GM23338 (cell line): ENCODE measurements at regions not wholly inside any gene's neighbourhood (a gene's known extent, or its start where the extent isn't known, plus 50 kb on each side); places are given as distances from the start of the nearest gene placed in this dataset.
A peak's percentile ranks its signal among the peaks of the same experiment; 100 is the strongest.

Experiments used
- ATAC-seq: fragments of 200-7000 bp; cut with Tn5 transposase; 3 replicates; pipeline ENCODE4 v1.9.1; 2020
- DNase-seq: peaks from one replicate; pipeline ENCODE4 v3.0.0-alpha.2; 2015; ENCODE audit warnings: low spot score
- H2AFZ ChIP-seq: fragments of 200-600 bp; sonication (generic); 2 replicates; pipeline ENCODE4 v1.8.0; 2016; ENCODE audit warnings: antibody characterized with exemption, mild to moderate bottlenecking, moderate library complexity
- H3F3A ChIP-seq: fragments of 200-600 bp; sonication (generic); replicated peaks from 2 replicates; pipeline ENCODE4 v1.8.0; 2017; ENCODE audit warnings: antibody characterized with exemption, mixed run types, low read depth
- H3K27ac ChIP-seq: fragments of 200-600 bp; sonication (generic); 2 replicates; pipeline ENCODE4 v1.6.1; 2016; ENCODE audit warnings: low read depth
- H3K27me3 ChIP-seq: fragments of 200-600 bp; sonication (generic); 2 replicates; pipeline ENCODE4 v1.8.0; 2016; ENCODE audit warnings: mild to moderate bottlenecking, mixed run types, moderate library complexity; ENCODE audit not compliant: insufficient read depth
- H3K36me3 ChIP-seq: fragments of 200-600 bp; sonication (generic); 2 replicates; pipeline ENCODE4 v1.8.0; 2016; ENCODE audit warnings: mild to moderate bottlenecking; ENCODE audit not compliant: insufficient read depth
- H3K4me1 ChIP-seq: fragments of 200-600 bp; sonication (generic); 2 replicates; pipeline ENCODE4 v1.8.0; 2016; ENCODE audit warnings: mild to moderate bottlenecking, moderate library complexity; ENCODE audit not compliant: insufficient read depth
- H3K4me2 ChIP-seq: fragments of 200-600 bp; sonication (generic); 2 replicates; pipeline ENCODE4 v1.7.1; 2017; ENCODE audit warnings: mixed run types
- H3K4me3 ChIP-seq: fragments of 200-600 bp; sonication (generic); 2 replicates; pipeline ENCODE4 v1.6.1; 2016; ENCODE audit warnings: mixed run types
- H3K79me2 ChIP-seq: fragments of 200-600 bp; sonication (generic); replicated peaks from 2 replicates; pipeline ENCODE4 v1.8.0; 2017; ENCODE audit warnings: mild to moderate bottlenecking; ENCODE audit not compliant: insufficient read depth
- H3K9me2 ChIP-seq: fragments of 200-600 bp; sonication (generic); 2 replicates; pipeline ENCODE4 v1.8.0; 2017; ENCODE audit not compliant: insufficient read depth
- H4K20me1 ChIP-seq: fragments of 200-600 bp; sonication (generic); replicated peaks from 2 replicates; pipeline ENCODE4 v1.8.0; 2017; ENCODE audit warnings: mild to moderate bottlenecking; ENCODE audit not compliant: insufficient read depth
- H3K27ac Mint-ChIP-seq: 2 replicates; pipeline ENCODE4 v1.8.0; 2020; ENCODE audit warnings: inconsistent platforms, mild to moderate bottlenecking, moderate library complexity, mixed read lengths
- H3K27me3 Mint-ChIP-seq: 3 replicates; pipeline ENCODE4 v1.8.0; 2022; ENCODE audit warnings: low read depth, mild to moderate bottlenecking, moderate library complexity, mixed read lengths, inconsistent platforms; ENCODE audit not compliant: insufficient read depth, poor library complexity
- H3K36me3 Mint-ChIP-seq: 3 replicates; pipeline ENCODE4 v1.8.0; 2021; ENCODE audit warnings: low read depth, mild to moderate bottlenecking, inconsistent platforms, moderate library complexity, mixed read lengths
- H3K4me1 Mint-ChIP-seq: 3 replicates; pipeline ENCODE4 v1.8.0; 2020; ENCODE audit warnings: mild to moderate bottlenecking, inconsistent platforms, mixed read lengths
- H3K4me3 Mint-ChIP-seq: 3 replicates; pipeline ENCODE4 v1.8.0; 2021; ENCODE audit warnings: moderate library complexity, mild to moderate bottlenecking, inconsistent platforms, mixed read lengths
- H3K9me3 Mint-ChIP-seq: 3 replicates; pipeline ENCODE4 v1.8.0; 2020; ENCODE audit warnings: moderate library complexity, mild to moderate bottlenecking, inconsistent platforms, mixed read lengths
- CREB1 ChIP-seq: fragments of 250-450 bp; sonication (Bioruptor Pico); IDR thresholded peaks from 2 replicates; pipeline ENCODE4 v1.5.0; 2020; ENCODE audit warnings: low read depth, mild to moderate bottlenecking, moderate library complexity
- ETS1 ChIP-seq: IDR thresholded peaks from 2 replicates; pipeline ENCODE4 v1.6.1; 2016; ENCODE audit warnings: antibody characterized with exemption
- EZH2 ChIP-seq: fragments of 200-600 bp; sonication (generic); IDR thresholded peaks from one replicate; pipeline ENCODE4 v1.8.0; 2017; ENCODE audit warnings: antibody characterized with exemption, mild to moderate bottlenecking, low read depth; ENCODE audit not compliant: unreplicated experiment
- EZH2phosphoT487 ChIP-seq: fragments of 200-600 bp; sonication (generic); IDR thresholded peaks from one replicate; pipeline ENCODE4 v1.8.1; 2018; ENCODE audit warnings: antibody characterized with exemption; ENCODE audit not compliant: unreplicated experiment
- NANOG ChIP-seq: IDR thresholded peaks from 2 replicates; pipeline ENCODE4 v1.6.1; 2016; ENCODE audit warnings: antibody characterized with exemption, borderline replicate concordance
- REST ChIP-seq: IDR thresholded peaks from one replicate; pipeline ENCODE4 v1.6.1; 2018; ENCODE audit warnings: antibody characterized with exemption; ENCODE audit not compliant: unreplicated experiment
- STAT1 ChIP-seq: IDR thresholded peaks from one replicate; pipeline ENCODE4 v1.6.1; 2016; ENCODE audit warnings: antibody characterized with exemption; ENCODE audit not compliant: unreplicated experiment

- Histone ChIP-seq H3K4me2 (no peak overlapping the region), H3F3A (no peaks in the 10 kb centered on the region), H2AFZ (no peak overlapping the region), H3K4me1 (no peaks in the 10 kb centered on the region), H4K20me1 (no peaks in the 10 kb centered on the region), H3K79me2 (no peaks in the 10 kb centered on the region), H3K4me3 (no peak overlapping the region), H3K27ac (no peak overlapping the region), H3K36me3 (no peaks in the 10 kb centered on the region), H3K27me3 (no peaks in the 10 kb centered on the region), H3K9me2 (peaks cover 2% of the 10 kb centered on the region; the same call in 1 of the 2 replicates)
- no peak for DNase-seq
- Mint-ChIP-seq H3K27me3 (peaks cover 10% of the 10 kb centered on the region), H3K27ac (no peak overlapping the region), H3K9me3 (no peaks in the 10 kb centered on the region), H3K36me3 (no peaks in the 10 kb centered on the region), H3K4me3 (no peak overlapping the region), H3K4me1 (peaks cover 20% of the 10 kb centered on the region)
- TF ChIP-seq EZH2 (no peak), ETS1 (no peak), REST (no peak), CREB1 (no peak), NANOG (no peak)
- ATAC-seq, result no peak
Measured at GRCh38 chr11:86159581-86159891, 85.0 kb upstream of the EED start.

- no peaks in the 10 kb centered on the region for H3K36me3 Mint-ChIP-seq
Measured at GRCh38 chr11:86158704-86159580, 85.6 kb upstream of the EED start.

More at GRCh38 chr11:86158704-86159580, 85.6 kb upstream of the EED start:
- no peak overlapping the region for H3K4me3 Mint-ChIP-seq
- H3F3A ChIP-seq, result no peaks in the 10 kb centered on the region
- no peaks in the 10 kb centered on the region for H3K4me1 ChIP-seq
- peaks cover 20% of the 10 kb centered on the region for H3K4me1 Mint-ChIP-seq
- H3K27ac ChIP-seq, result no peak overlapping the region
- no peak overlapping the region for H3K4me3 ChIP-seq
- H2AFZ ChIP-seq, result peak overlapping the region; percentile 90
- ATAC-seq (no peak), DNase-seq (no peak)
- H3K9me2 ChIP-seq, result peaks cover 2% of the 10 kb centered on the region; the same call in 1 of the 2 replicates
- peaks cover 10% of the 10 kb centered on the region for H3K27me3 Mint-ChIP-seq
- no peaks in the 10 kb centered on the region for H3K36me3 ChIP-seq
- H3K27me3 ChIP-seq, result no peaks in the 10 kb centered on the region
- H3K27ac Mint-ChIP-seq, result no peak overlapping the region
- no peaks in the 10 kb centered on the region for H4K20me1 ChIP-seq
- no peaks in the 10 kb centered on the region for H3K79me2 ChIP-seq
- no peak overlapping the region for H3K4me2 ChIP-seq
- no peaks in the 10 kb centered on the region for H3K9me3 Mint-ChIP-seq
- TF ChIP-seq EZH2phosphoT487 (no peak), STAT1 (no peak)
